NCI-H1417 (cell line): ENCODE measurements at regions not wholly inside any gene's neighbourhood (a gene's known extent, or its start where the extent isn't known, plus 50 kb on each side); places are given as distances from the start of the nearest gene placed in this dataset.

Experiments used
- DNase-seq, 3 experiments: peaks; one replicate each; lab custom pipeline; 2025; lab: John Stamatoyannopoulos, UW

GRCh38 chr15:68500363-68501258, 68.6 kb upstream of the ITGA11 start:
- DNase-seq: no peak

- no peak for DNase-seq
Observed at GRCh38 chr15:68501259-68501591, 69.3 kb upstream of the ITGA11 start.

- no peak for DNase-seq
Observed at GRCh38 chr15:68501616-68502015, 69.7 kb upstream of the ITGA11 start.

GRCh38 chr15:68502398-68502901, 70.5 kb upstream of the ITGA11 start:
- no peak for DNase-seq

- DNase-seq: no peak
Observed at GRCh38 chr15:68503213-68503612, 71.2 kb upstream of the ITGA11 start.

- no peak for DNase-seq
Observed at GRCh38 chr15:68503791-68504680, 72.1 kb upstream of the ITGA11 start.

GRCh38 chr15:68504681-68505170, 72.8 kb upstream of the ITGA11 start:
- DNase-seq: peak in 1 of 3 experiments; percentile 6

GRCh38 chr15:68506071-68506470, 72.7 kb upstream of the CORO2B start:
- DNase-seq: no peak

GRCh38 chr15:68507447-68507846, 71.3 kb upstream of the CORO2B start:
- DNase-seq: peak in 1 of 3 experiments; percentile 36

- DNase-seq: peak in 1 of 3 experiments; percentile 1
Observed at GRCh38 chr15:68508485-68509189, 70.2 kb upstream of the CORO2B start.

- DNase-seq: no peak
Observed at GRCh38 chr15:68510558-68510957, 68.2 kb upstream of the CORO2B start.

GRCh38 chr15:68511073-68511991, 67.5 kb upstream of the CORO2B start:
- DNase-seq: no peak

GRCh38 chr15:68512052-68512451, 66.7 kb upstream of the CORO2B start:
- no peak for DNase-seq

GRCh38 chr15:68512598-68512997, 66.2 kb upstream of the CORO2B start:
- no peak for DNase-seq

GRCh38 chr15:68515371-68516095, 63.3 kb upstream of the CORO2B start:
- no peak for DNase-seq

GRCh38 chr15:68517285-68517761, 61.5 kb upstream of the CORO2B start:
- DNase-seq: no peak

GRCh38 chr15:68518046-68518445, 60.7 kb upstream of the CORO2B start:
- no peak for DNase-seq

- no peak for DNase-seq
Observed at GRCh38 chr15:68518785-68519430, 59.9 kb upstream of the CORO2B start.
